PC-3 (cell line): ENCODE measurements at regions not wholly inside any gene's neighbourhood (a gene's known extent, or its start where the extent isn't known, plus 50 kb on each side); places are given as distances from the start of the nearest gene placed in this dataset.

Source experiments
- ATAC-seq: fragments of 200-7000 bp; cut with Tn5 transposase; 2 replicates; pipeline ENCODE4 v1.9.1; 2020; ENCODE audit warnings: mild to moderate bottlenecking, moderate library complexity
- BruUV-seq: library from RNA; stranded (reverse); fragments of 400-500 nt; replicated peaks from 2 replicates; lab custom pipeline; 2021; lab: Mats Ljungman, UMichigan
- CTCF ChIA-PET: fragments of 300-600 bp; sonication (Branson Sonifier 250); formaldehyde crosslinking; loops from one replicate; lab custom pipeline; 2022; ENCODE audit warnings: antibody characterized with exemption; lab: Charles Lee
- POLR2A ChIA-PET: fragments of 300-600 bp; sonication (Branson Sonifier 250); formaldehyde crosslinking; loops from one replicate; lab custom pipeline; 2022; ENCODE audit warnings: antibody characterized with exemption; ENCODE audit not compliant: unreplicated experiment; lab: Charles Lee
- DNase-seq: peaks from one replicate; pipeline ENCODE4 v3.0.0-alpha.2; 2015
- H2AFZ ChIP-seq: fragments of 300-600 bp; sonication (generic); 2 replicates; pipeline ENCODE4 v1.6.0; 2016; ENCODE audit warnings: antibody characterized with exemption, low read length
- H3F3A ChIP-seq: fragments of 300-600 bp; sonication (generic); one replicate; pipeline ENCODE4 v1.6.0; 2017; ENCODE audit warnings: antibody characterized with exemption, low read length, control low read depth, mild to moderate bottlenecking; ENCODE audit not compliant: unreplicated experiment
- H3K27ac ChIP-seq: fragments of 300-600 bp; sonication (generic); 2 replicates; pipeline ENCODE4 v1.5.1; 2016; ENCODE audit warnings: mild to moderate bottlenecking, low read length
- H3K27me3 ChIP-seq: fragments of 300-600 bp; sonication (generic); 2 replicates; pipeline ENCODE4 v1.6.1; 2016; ENCODE audit warnings: low read length, mixed read lengths
- H3K36me3 ChIP-seq: fragments of 300-600 bp; sonication (generic); 2 replicates; pipeline ENCODE4 v1.6.1; 2016; ENCODE audit warnings: low read depth, mixed run types, low read length, mixed read lengths
- H3K4me1 ChIP-seq: fragments of 300-600 bp; sonication (generic); 2 replicates; pipeline ENCODE4 v1.5.1; 2016; ENCODE audit warnings: low read length; ENCODE audit not compliant: insufficient read depth
- H3K4me2 ChIP-seq: fragments of 300-600 bp; sonication (generic); 2 replicates; pipeline ENCODE4 v1.6.0; 2016; ENCODE audit warnings: low read length
- H3K4me3 ChIP-seq: fragments of 300-600 bp; sonication (generic); 2 replicates; pipeline ENCODE4 v1.5.1; 2016; ENCODE audit warnings: mild to moderate bottlenecking, low read length, mixed read lengths
- H3K79me2 ChIP-seq: fragments of 300-600 bp; sonication (generic); 2 replicates; pipeline ENCODE4 v1.6.1; 2017; ENCODE audit warnings: low read length, mixed read lengths
- H3K9ac ChIP-seq: fragments of 300-600 bp; sonication (generic); 2 replicates; pipeline ENCODE4 v1.6.0; 2016; ENCODE audit warnings: mild to moderate bottlenecking, low read length
- H3K9me2 ChIP-seq: fragments of 300-600 bp; sonication (generic); replicated peaks from 2 replicates; pipeline ENCODE4 v1.6.1; 2016; ENCODE audit warnings: mixed run types, low read length, mixed read lengths
- H3K9me3 ChIP-seq: fragments of 300-600 bp; sonication (generic); 2 replicates; pipeline ENCODE4 v1.6.1; 2016; ENCODE audit warnings: low read length, mixed read lengths
- H4K20me1 ChIP-seq: fragments of 300-600 bp; sonication (generic); 2 replicates; pipeline ENCODE4 v1.6.1; 2016; ENCODE audit warnings: low read length, mixed read lengths
- EZH2 ChIP-seq: fragments of 300-600 bp; sonication (generic); IDR thresholded peaks from one replicate; pipeline ENCODE4 v1.6.1; 2017; ENCODE audit warnings: antibody characterized with exemption, mild to moderate bottlenecking, low read length; ENCODE audit not compliant: unreplicated experiment
- EZH2phosphoT487 ChIP-seq: fragments of 300-600 bp; sonication (generic); IDR thresholded peaks from 2 replicates; pipeline ENCODE4 v1.6.1; 2018; ENCODE audit warnings: mild to moderate bottlenecking, antibody characterized with exemption, low read length, borderline replicate concordance
- intact Hi-C: fragments of 100-400 bp; cut with micrococcal nuclease; formaldehyde crosslinking; loops from 2 replicates; pipeline ENCODE4 v1.9.0; 2023
- TF ChIP-seq, protein P1 (sequence below): fragments of 300-600 bp; sonication (generic); conservative IDR thresholded peaks from 2 replicates; pipeline ENCODE4 v1.5.1; 2017; ENCODE audit warnings: antibody characterized with exemption, low read depth, mild to moderate bottlenecking, low read length

DNA sequence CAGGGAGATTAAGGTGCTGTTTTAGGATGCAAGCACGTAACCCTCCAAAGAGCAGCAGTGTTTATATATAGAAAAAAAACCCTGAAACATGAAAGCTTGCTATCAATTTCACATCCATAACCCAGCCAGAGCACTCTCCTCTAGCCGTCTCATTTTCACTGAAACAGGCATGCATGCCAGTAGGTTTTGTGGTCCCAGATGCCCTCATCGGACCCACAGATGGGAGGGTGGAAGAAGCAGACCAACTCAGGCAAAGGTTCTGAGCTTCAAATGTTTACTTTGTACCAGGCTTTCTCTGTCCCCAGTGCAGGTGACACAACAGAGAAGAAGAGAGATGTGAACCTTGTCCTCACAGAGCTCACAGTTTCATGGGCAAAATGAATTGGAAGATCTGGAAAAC lies 127.4 kb upstream of the ATP10B start:
- no peaks in the 10 kb centered on the region for H3K4me1 ChIP-seq
- ChIA-PET CTCF (no interaction called here), POLR2A (no interaction called here)
- no peaks in the 10 kb centered on the region for H3K79me2 ChIP-seq
- ATAC-seq (no peak), DNase-seq (no peak)
- TF ChIP-seq, protein P1, sequence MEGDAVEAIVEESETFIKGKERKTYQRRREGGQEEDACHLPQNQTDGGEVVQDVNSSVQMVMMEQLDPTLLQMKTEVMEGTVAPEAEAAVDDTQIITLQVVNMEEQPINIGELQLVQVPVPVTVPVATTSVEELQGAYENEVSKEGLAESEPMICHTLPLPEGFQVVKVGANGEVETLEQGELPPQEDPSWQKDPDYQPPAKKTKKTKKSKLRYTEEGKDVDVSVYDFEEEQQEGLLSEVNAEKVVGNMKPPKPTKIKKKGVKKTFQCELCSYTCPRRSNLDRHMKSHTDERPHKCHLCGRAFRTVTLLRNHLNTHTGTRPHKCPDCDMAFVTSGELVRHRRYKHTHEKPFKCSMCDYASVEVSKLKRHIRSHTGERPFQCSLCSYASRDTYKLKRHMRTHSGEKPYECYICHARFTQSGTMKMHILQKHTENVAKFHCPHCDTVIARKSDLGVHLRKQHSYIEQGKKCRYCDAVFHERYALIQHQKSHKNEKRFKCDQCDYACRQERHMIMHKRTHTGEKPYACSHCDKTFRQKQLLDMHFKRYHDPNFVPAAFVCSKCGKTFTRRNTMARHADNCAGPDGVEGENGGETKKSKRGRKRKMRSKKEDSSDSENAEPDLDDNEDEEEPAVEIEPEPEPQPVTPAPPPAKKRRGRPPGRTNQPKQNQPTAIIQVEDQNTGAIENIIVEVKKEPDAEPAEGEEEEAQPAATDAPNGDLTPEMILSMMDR, result no peak
- TF ChIP-seq EZH2 (no peak), EZH2phosphoT487 (no peak)
- no peak overlapping the region for H3K9ac ChIP-seq
- no peak overlapping the region for H3K27ac ChIP-seq
- intact Hi-C loops, result no loop called here
- H4K20me1 ChIP-seq, result no peaks in the 10 kb centered on the region
- no peaks in the 10 kb centered on the region for H3K9me2 ChIP-seq
- 0 out of 2 replicates have a peak, but pooled peaks cover 7% of the 10 kb centered on the region for H3K9me3 ChIP-seq
- no TSS peak for BruUV-seq
- no peaks in the 10 kb centered on the region for H3K36me3 ChIP-seq
- H3K4me2 ChIP-seq, result no peak overlapping the region
- no peak overlapping the region for H2AFZ ChIP-seq
- H3K27me3 ChIP-seq, result no peaks in the 10 kb centered on the region
- H3F3A ChIP-seq, result no peaks in the 10 kb centered on the region
- no peak overlapping the region for H3K4me3 ChIP-seq

DNA sequence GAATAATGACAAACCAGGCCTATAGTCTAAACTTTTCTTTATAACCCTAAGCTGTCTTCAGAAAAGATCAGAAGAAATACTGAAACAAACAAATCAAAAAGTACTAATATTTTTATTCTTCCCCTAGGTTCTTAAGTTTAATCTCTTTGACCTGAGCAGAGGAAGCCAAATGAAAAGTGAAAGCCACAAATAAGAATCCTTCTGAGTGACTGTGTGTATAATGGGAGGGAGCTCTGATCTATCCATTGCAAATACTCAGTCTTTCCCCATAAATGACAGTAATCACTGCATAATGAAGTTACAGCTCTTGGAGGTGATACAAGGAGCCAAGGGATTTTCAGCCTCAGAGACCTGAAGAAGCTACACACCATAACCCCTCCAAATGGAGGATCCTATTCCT lies 126.9 kb upstream of the ATP10B start:
- TF ChIP-seq, protein P1, result no peak
- no peak for TF ChIP-seq EZH2
- no peak for TF ChIP-seq EZH2phosphoT487
- no peak for ATAC-seq

DNA sequence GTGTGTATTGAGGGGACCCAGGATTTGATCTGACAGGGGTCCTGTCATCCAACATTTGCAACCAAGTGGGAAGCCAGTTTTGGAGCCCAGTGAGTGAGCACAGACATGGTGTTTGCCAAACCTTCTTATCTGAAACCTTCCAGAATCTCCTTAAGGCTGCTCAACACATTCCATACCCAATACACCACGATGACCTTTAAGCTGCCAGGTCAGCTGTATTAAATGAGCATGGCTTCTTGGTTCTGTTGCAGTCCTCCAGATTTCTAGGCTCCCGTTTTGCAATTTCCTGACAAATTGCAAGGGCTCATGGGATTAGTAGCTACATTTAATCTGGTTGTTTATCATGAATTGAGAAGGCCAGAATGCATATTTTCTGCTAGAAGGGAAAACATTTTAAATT lies 124.2 kb upstream of the ATP10B start:
- ATAC-seq (no peak), DNase-seq (no peak)
- TF ChIP-seq, protein P1, result no peak
- TF ChIP-seq EZH2 (no peak), EZH2phosphoT487 (no peak)
- ChIA-PET POLR2A (no interaction called here), CTCF (no interaction called here)
- no peaks in the 10 kb centered on the region for H3K27me3 ChIP-seq
- intact Hi-C loops, result no loop called here
- H3K4me1 ChIP-seq, result no peaks in the 10 kb centered on the region
- H4K20me1 ChIP-seq, result no peaks in the 10 kb centered on the region
- no peaks in the 10 kb centered on the region for H3K79me2 ChIP-seq
- H3K4me3 ChIP-seq, result no peak overlapping the region
- no peak overlapping the region for H3K9ac ChIP-seq
- no peaks in the 10 kb centered on the region for H3F3A ChIP-seq
- H3K4me2 ChIP-seq, result no peak overlapping the region
- no peak overlapping the region for H2AFZ ChIP-seq
- no peaks in the 10 kb centered on the region for H3K9me2 ChIP-seq
- peaks cover 10% of the 10 kb centered on the region; the same call in 1 of the 2 replicates for H3K9me3 ChIP-seq
- no peaks in the 10 kb centered on the region for H3K36me3 ChIP-seq
- BruUV-seq, result no TSS peak
- H3K27ac ChIP-seq, result no peak overlapping the region

More for the DNA sequence above, 126.9 kb upstream of the ATP10B start:
- H3K9ac ChIP-seq, result no peak overlapping the region
- H3K4me2 ChIP-seq, result no peak overlapping the region
- no peaks in the 10 kb centered on the region for H3F3A ChIP-seq
- no peaks in the 10 kb centered on the region for H4K20me1 ChIP-seq
- no peak overlapping the region for H3K27ac ChIP-seq
- DNase-seq, result no peak
- H3K9me2 ChIP-seq, result no peaks in the 10 kb centered on the region
- no TSS peak for BruUV-seq
- intact Hi-C loops, result no loop called here
- no peak overlapping the region for H2AFZ ChIP-seq
- H3K27me3 ChIP-seq, result no peaks in the 10 kb centered on the region
- no peaks in the 10 kb centered on the region for H3K79me2 ChIP-seq
- POLR2A ChIA-PET, result no interaction called here
- no peaks in the 10 kb centered on the region for H3K4me1 ChIP-seq
- CTCF ChIA-PET, result no interaction called here
- H3K9me3 ChIP-seq, result 0 out of 2 replicates have a peak, but pooled peaks cover 7% of the 10 kb centered on the region
- no peaks in the 10 kb centered on the region for H3K36me3 ChIP-seq
- H3K4me3 ChIP-seq, result no peak overlapping the region
